Neural cell (in vitro differentiated cells): ENCODE measurements at regions not wholly inside any gene's neighbourhood (a gene's known extent, or its start where the extent isn't known, plus 50 kb on each side); places are given as distances from the start of the nearest gene placed in this dataset.

ENCODE experiments used
- EP300 ChIP-seq: fragments of 450-650 bp; conservative IDR thresholded peaks from 2 replicates; pipeline ENCODE4 v1.6.1; 2014; ENCODE audit warnings: antibody characterized with exemption, mild to moderate bottlenecking, moderate library complexity; ENCODE audit not compliant: poor library complexity, severe bottlenecking
- EZH2 ChIP-seq: fragments of 200-600, 300-800 bp; shearing (Covaris generic), sonication (generic); IDR thresholded peaks from 2 replicates; pipeline ENCODE4 v1.6.1; 2014; ENCODE audit warnings: antibody characterized with exemption, low read length, borderline replicate concordance, mild to moderate bottlenecking; ENCODE audit not compliant: insufficient read depth, poor library complexity, severe bottlenecking
- MXI1 ChIP-seq: fragments of 450-650 bp; conservative IDR thresholded peaks from 2 replicates; pipeline ENCODE4 v1.6.1; 2014; ENCODE audit warnings: antibody characterized with exemption, mild to moderate bottlenecking; ENCODE audit not compliant: poor library complexity, severe bottlenecking
- POLR2AphosphoS5 ChIP-seq: IDR thresholded peaks from 2 replicates; pipeline ENCODE4 v1.6.1; 2012
- RAD21 ChIP-seq: fragments of 450-650 bp; conservative IDR thresholded peaks from 2 replicates; pipeline ENCODE4 v1.6.1; 2014; ENCODE audit warnings: antibody characterized with exemption, mild to moderate bottlenecking, moderate library complexity
- SMC3 ChIP-seq: fragments of 450-650 bp; conservative IDR thresholded peaks from 2 replicates; pipeline ENCODE4 v1.6.1; 2014; ENCODE audit warnings: antibody characterized with exemption, mild to moderate bottlenecking, moderate library complexity; ENCODE audit not compliant: poor library complexity
- TAF1 ChIP-seq: IDR thresholded peaks from 2 replicates; pipeline ENCODE4 v1.6.1; 2012; ENCODE audit warnings: low read depth
- TF ChIP-seq, protein P1 (sequence below): fragments of 450-650 bp; IDR thresholded peaks from 2 replicates; pipeline ENCODE4 v1.5.1; 2014; ENCODE audit warnings: antibody characterized with exemption, mild to moderate bottlenecking, moderate library complexity; ENCODE audit not compliant: poor library complexity, severe bottlenecking
- TF ChIP-seq, protein P2 (sequence below): IDR thresholded peaks from 2 replicates; pipeline ENCODE4 v1.6.1; 2012; ENCODE audit warnings: borderline replicate concordance

DNA sequence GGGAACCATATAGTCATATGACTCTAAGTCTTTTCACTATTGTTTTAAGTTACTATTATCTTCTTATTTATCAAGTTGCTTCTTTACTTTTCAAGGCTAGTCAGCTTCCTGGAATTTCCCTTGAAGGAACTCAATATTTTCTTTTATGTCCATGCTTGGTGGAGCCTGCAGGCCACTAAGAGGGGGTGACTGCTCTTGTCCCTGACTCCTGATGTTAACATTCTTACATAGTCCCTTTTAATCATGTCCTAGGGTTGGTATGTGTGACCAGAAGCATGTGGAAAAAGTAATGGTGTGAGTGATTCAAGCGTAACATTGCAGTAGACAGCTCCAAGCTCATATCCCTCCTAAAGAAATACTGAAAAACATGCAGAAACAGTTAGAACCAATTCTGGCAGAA, 1536.2 kb upstream of the CDH9 start:
- TF ChIP-seq, protein P1, sequence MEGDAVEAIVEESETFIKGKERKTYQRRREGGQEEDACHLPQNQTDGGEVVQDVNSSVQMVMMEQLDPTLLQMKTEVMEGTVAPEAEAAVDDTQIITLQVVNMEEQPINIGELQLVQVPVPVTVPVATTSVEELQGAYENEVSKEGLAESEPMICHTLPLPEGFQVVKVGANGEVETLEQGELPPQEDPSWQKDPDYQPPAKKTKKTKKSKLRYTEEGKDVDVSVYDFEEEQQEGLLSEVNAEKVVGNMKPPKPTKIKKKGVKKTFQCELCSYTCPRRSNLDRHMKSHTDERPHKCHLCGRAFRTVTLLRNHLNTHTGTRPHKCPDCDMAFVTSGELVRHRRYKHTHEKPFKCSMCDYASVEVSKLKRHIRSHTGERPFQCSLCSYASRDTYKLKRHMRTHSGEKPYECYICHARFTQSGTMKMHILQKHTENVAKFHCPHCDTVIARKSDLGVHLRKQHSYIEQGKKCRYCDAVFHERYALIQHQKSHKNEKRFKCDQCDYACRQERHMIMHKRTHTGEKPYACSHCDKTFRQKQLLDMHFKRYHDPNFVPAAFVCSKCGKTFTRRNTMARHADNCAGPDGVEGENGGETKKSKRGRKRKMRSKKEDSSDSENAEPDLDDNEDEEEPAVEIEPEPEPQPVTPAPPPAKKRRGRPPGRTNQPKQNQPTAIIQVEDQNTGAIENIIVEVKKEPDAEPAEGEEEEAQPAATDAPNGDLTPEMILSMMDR: no peak
- no peak for TF ChIP-seq SMC3
- no peak for TF ChIP-seq RAD21
- no peak for TF ChIP-seq EP300
- no peak for TF ChIP-seq MXI1
- TF ChIP-seq EZH2: no peak
- TF ChIP-seq, protein P2, sequence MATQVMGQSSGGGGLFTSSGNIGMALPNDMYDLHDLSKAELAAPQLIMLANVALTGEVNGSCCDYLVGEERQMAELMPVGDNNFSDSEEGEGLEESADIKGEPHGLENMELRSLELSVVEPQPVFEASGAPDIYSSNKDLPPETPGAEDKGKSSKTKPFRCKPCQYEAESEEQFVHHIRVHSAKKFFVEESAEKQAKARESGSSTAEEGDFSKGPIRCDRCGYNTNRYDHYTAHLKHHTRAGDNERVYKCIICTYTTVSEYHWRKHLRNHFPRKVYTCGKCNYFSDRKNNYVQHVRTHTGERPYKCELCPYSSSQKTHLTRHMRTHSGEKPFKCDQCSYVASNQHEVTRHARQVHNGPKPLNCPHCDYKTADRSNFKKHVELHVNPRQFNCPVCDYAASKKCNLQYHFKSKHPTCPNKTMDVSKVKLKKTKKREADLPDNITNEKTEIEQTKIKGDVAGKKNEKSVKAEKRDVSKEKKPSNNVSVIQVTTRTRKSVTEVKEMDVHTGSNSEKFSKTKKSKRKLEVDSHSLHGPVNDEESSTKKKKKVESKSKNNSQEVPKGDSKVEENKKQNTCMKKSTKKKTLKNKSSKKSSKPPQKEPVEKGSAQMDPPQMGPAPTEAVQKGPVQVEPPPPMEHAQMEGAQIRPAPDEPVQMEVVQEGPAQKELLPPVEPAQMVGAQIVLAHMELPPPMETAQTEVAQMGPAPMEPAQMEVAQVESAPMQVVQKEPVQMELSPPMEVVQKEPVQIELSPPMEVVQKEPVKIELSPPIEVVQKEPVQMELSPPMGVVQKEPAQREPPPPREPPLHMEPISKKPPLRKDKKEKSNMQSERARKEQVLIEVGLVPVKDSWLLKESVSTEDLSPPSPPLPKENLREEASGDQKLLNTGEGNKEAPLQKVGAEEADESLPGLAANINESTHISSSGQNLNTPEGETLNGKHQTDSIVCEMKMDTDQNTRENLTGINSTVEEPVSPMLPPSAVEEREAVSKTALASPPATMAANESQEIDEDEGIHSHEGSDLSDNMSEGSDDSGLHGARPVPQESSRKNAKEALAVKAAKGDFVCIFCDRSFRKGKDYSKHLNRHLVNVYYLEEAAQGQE: no peak
- TF ChIP-seq POLR2AphosphoS5: no peak
- no peak for TF ChIP-seq TAF1
